ENCODE measurements at regions not wholly inside any gene's neighbourhood (a gene's known extent, or its start where the extent isn't known, plus 50 kb on each side); places are given as distances from the start of the nearest gene placed in this dataset.
A peak's percentile ranks its signal among the peaks of the same experiment; 100 is the strongest.

DNA sequence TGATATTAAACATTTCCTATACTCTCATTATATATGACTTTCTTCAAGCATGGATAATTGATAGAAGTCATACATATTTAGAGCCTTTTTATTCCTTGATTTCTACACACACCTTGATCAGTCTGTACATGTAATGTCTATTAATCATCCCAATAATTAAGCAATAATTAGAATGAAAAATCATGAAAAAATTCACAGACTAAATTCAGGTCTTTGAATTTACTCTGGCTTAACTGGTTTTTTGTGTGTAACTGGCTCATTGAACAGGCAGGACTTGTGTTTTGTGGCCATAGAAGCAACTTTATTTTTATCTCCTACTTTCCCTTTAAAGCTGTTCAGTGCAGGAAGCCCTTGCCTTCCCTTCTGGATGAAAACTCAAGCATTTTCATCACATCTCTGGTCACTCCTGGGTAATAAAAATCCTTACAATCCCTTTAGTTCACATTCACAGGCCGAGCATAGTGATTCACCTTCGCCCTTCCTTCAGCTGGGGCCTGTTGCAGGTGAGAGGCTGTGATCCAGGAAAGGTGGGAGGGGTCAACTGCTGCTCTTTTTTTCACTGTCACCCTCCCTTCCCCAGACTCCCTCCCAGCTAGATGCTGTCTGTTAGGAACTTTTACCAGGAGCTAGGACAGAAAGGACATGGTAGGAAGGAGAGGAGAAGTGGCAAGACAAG lies 58.0 kb upstream of the ITSN2 start:
- H3K4me1 Mint-ChIP-seq, result peaks cover 2% of the 10 kb centered on the region
- DNase-seq (no peak), ATAC-seq (no peak)
- H3K27ac Mint-ChIP-seq, result no peak overlapping the region
- H3K27me3 Mint-ChIP-seq, result no peaks in the 10 kb centered on the region
- H3K9me3 Mint-ChIP-seq (ENCODE audit: low read depth), result no peaks in the 10 kb centered on the region
- H3K4me3 Mint-ChIP-seq, result no peak overlapping the region
- CTCF ChIA-PET, result interaction anchor here (0.9 to 1.5 kb wide), 3 partner anchors 409 to 711 kb away, joined by 3 to 5 read pairs (median 4); no protein-coding TSS in a partner anchor
- no peaks in the 10 kb centered on the region for H3K36me3 Mint-ChIP-seq

DNA sequence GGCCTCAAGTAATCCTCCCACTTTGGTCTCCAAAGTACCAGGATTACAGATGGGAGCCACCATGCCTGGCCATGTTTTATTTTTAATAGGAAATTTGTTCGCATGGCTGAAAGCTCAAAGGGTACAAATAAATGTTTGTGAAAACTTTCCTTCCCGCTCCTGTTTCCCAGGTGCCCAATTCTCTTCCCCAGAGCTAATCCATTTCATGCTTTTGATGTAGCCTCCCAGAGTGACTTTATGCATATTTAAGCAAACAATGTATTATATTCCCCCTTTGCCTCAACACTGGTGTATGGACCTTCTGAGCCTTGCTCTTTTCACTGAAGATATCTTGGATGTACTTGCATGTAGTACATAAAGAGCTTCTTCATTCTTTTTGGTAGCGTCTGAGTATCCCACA lies 52.5 kb upstream of the ITSN2 start:
- H3K4me1 Mint-ChIP-seq, result peaks cover 3% of the 10 kb centered on the region
- ATAC-seq, result no peak
- CTCF ChIA-PET, result interaction anchor here (1.0 to 1.6 kb wide), 5 partner anchors 10 to 717 kb away, joined by 3 to 6 read pairs (median 4); partner anchors contain the start of gene NCOA1
- no peak overlapping the region for H3K4me3 Mint-ChIP-seq
- H3K27ac Mint-ChIP-seq, result no peak overlapping the region
- no peaks in the 10 kb centered on the region for H3K27me3 Mint-ChIP-seq
- DNase-seq, result no peak
- no peaks in the 10 kb centered on the region for H3K36me3 Mint-ChIP-seq
- no peaks in the 10 kb centered on the region for H3K9me3 Mint-ChIP-seq (ENCODE audit: low read depth)

DNA sequence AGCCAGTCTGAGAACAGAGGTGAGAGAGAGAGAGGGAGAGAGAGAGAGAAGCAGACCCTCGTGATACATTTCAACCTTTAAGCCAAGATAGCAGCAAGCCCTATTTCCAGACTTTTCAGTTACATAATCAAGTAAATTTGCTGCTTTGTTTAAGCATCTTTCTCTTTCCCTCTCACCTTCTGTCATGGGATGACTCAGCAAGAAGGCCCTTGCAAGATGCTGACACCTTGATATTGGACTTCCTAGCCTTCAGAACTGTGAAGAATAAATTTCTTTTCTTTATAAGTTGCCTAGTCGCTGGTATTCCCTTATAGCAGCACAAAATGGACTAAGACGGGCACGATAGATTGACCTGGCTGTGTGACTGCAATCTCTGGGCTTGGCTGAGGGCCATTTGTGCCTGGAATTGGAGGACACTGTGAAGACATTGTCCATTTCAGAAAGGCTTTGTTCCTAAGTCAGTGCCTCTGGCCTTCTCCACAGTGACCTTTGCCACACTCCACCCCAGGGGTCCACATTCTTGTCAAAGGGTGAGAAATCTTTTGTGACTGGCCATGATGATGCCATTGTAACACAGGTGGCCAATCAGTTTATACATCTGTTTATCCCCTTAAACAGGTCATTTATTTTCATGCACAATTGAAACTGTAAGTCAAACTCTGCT lies 51.3 kb upstream of the ITSN2 start:
- H3K4me1 Mint-ChIP-seq, result peaks cover 3% of the 10 kb centered on the region
- CTCF ChIA-PET, result interaction anchor here (0.7 to 3.1 kb wide), 8 partner anchors 11 to 784 kb away, joined by 3 to 70 read pairs (median 6); no protein-coding TSS in a partner anchor
- peaks cover 4% of the 10 kb centered on the region for H3K27me3 Mint-ChIP-seq
- ATAC-seq (no peak), DNase-seq (no peak)
- H3K9me3 Mint-ChIP-seq (ENCODE audit: low read depth), result no peaks in the 10 kb centered on the region
- H3K36me3 Mint-ChIP-seq, result no peaks in the 10 kb centered on the region
- no peak overlapping the region for H3K27ac Mint-ChIP-seq
- no peak overlapping the region for H3K4me3 Mint-ChIP-seq

DNA sequence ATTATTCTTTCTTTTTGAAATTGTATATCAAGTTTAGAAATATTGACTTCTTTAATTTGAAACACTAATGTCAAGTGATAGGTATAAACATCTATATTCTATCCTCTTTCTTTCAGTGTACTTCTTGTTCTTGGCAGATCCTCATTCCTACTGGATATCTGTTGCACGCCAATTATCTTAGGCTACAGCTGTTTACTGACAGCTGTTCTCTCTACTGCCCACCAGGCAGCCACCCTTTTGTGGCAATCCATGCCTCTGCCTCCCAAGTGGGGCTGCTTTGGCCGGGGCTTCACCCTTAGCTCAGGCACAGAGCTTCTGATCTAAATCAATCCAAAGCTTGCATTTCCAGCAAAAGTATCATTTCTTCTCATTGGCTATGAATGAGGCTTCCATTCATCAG lies 50.6 kb upstream of the ITSN2 start:
- peaks cover 3% of the 10 kb centered on the region for H3K4me1 Mint-ChIP-seq
- no peaks in the 10 kb centered on the region for H3K9me3 Mint-ChIP-seq (ENCODE audit: low read depth)
- peaks cover 4% of the 10 kb centered on the region for H3K27me3 Mint-ChIP-seq
- CTCF ChIA-PET, result interaction anchor here (0.7 to 3.1 kb wide), 9 partner anchors 11 to 785 kb away, joined by 3 to 70 read pairs (median 6); no protein-coding TSS in a partner anchor
- ATAC-seq, result no peak
- H3K27ac Mint-ChIP-seq, result no peak overlapping the region
- no peak for DNase-seq
- H3K4me3 Mint-ChIP-seq, result no peak overlapping the region
- no peaks in the 10 kb centered on the region for H3K36me3 Mint-ChIP-seq

DNA sequence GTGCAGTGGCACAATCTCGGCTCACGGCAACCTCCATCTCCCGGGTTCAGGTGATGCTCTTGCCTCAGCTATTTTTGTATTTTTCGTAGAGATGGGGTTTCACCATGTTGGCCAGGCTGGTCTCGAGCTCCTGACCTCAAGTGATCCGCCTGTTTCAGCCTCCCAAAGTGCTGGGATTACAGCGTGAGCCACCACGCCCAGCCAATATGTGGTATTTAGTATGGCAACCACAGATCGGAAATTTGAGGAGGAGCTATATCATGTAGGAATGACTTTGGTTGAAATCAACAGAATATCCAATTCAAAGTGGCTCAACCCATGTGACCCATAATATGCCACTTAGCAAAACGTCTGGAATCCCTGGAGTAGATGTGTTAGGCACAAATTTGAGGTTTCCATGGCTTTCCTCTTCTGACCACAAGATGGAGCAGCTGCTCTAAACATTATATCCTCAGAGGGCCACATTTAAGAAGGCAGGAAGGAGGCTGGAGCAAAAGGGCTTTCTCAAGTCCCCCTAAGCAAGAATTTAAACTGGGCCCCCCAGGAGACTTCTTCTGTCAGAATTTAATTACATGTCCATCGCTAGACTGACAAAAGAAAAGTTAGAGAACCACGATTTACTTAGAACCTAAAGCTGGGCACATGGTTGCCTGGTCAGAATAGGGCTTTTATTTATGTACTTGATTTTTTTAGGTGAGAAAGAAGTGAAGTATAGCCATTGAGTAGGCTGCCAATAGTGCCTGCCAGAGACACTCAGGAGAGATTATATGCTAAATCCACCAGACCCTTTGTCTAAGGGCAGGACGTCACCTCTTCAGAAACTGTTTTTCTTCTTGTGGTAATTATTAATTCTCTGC lies 49.6 kb upstream of the ITSN2 start:
- Mint-ChIP-seq H3K27me3 (peaks cover 4% of the 10 kb centered on the region), H3K36me3 (no peaks in the 10 kb centered on the region), H3K4me3 (no peak overlapping the region), H3K27ac (no peak overlapping the region), H3K9me3 (ENCODE audit: low read depth) (no peaks in the 10 kb centered on the region), H3K4me1 (peaks cover 3% of the 10 kb centered on the region)
- CTCF ChIA-PET, result interaction anchor here (0.8 to 3.1 kb wide), 21 partner anchors 9 to 786 kb away, joined by 3 to 70 read pairs (median 3); partner anchors contain the start of gene ADCY3
- ATAC-seq (peak; percentile 70), DNase-seq (peak; percentile 52)
